ENCODE measurements at regions not wholly inside any gene's neighbourhood (a gene's known extent, or its start where the extent isn't known, plus 50 kb on each side); places are given as distances from the start of the nearest gene placed in this dataset.

DNA sequence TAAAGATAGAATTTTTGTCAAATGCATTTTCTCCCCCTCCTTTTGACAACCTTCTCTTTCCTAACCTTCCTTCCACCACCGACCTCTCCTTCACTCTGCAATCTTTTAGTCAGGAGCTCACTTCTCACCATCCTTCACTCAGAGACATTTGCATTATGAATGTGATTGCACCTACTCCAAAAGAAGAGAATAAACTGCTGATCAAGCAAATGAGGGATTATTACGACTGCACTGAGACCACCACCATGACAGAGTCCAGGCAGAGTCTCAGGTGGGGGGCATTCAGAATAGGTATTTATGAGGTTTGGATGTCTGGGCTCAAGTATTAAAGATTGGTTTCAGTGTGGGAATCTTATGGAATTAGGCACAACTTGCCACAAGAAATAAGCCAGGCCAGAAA, 483.9 kb downstream of the PTH2R start:
- TF ChIP-seq CTCF (IDR thresholded peaks at IDR 0.05) (no peak), POLR2A (IDR thresholded peaks at IDR 0.05) (no peak)

All from esophagus squamous epithelium (tissue), 4 donors.